ENCODE measurements at regions not wholly inside any gene's neighbourhood (a gene's known extent, or its start where the extent isn't known, plus 50 kb on each side); places are given as distances from the start of the nearest gene placed in this dataset.
"Not testable (repeated sequence)": the region's sequence is repeated elsewhere in the genome, so short reads cannot be mapped to it uniquely, and the experiment has no call there.

GRCh38 chr13:47707414-47707813 lies 293.7 kb downstream of the SUCLA2 start:
- intact Hi-C loops (cut with micrococcal nuclease) = no loop called here
- Histone ChIP-seq H3K9me3 (ENCODE audit: control insufficient read depth in 1 of 2, low read length in 2 of 2) (no peaks in the 10 kb centered on the region), H3K27ac (ENCODE audit: low read depth, low read length) (no peak overlapping the region), H3K36me3 (ENCODE audit: insufficient read depth, low read length) (no peaks in the 10 kb centered on the region), H3K27me3 (ENCODE audit: insufficient read depth, low read length) (no peaks in the 10 kb centered on the region), H3K4me3 (ENCODE audit: low read length in 2 of 2) (no peak overlapping the region), H3K4me1 (ENCODE audit: insufficient read depth, low read length) (no peaks in the 10 kb centered on the region)
- DNase-seq = no peak
- ChIA-PET POLR2A (ENCODE audit: partially characterized antibody) (no interaction called here), CTCF (ENCODE audit: partially characterized antibody) (no interaction called here)
- Mint-ChIP-seq H3K4me3 (no peak overlapping the region), H3K4me1 (no peaks in the 10 kb centered on the region), H3K36me3 (no peaks in the 10 kb centered on the region), H3K27me3 (peaks cover 0 to 4% of the 10 kb centered on the region in 2 donors), H3K9me3 (peaks cover 0 to 10% (median 5%) of the 10 kb centered on the region in 8 donors), H3K27ac (no peak overlapping the region)

GRCh38 chr13:47705185-47705584 lies 295.9 kb downstream of the SUCLA2 start:
- ChIA-PET POLR2A (ENCODE audit: partially characterized antibody) (no interaction called here), CTCF (ENCODE audit: partially characterized antibody) (no interaction called here)
- H3K36me3 Mint-ChIP-seq = no peaks in the 10 kb centered on the region
- Histone ChIP-seq H3K4me1 (ENCODE audit: insufficient read depth, low read length) (no peaks in the 10 kb centered on the region), H3K27me3 (ENCODE audit: insufficient read depth, low read length) (no peaks in the 10 kb centered on the region), H3K9me3 (ENCODE audit: control insufficient read depth in 1 of 2, low read length in 2 of 2) (no peaks in the 10 kb centered on the region), H3K27ac (ENCODE audit: low read depth, low read length) (no peak overlapping the region), H3K36me3 (ENCODE audit: insufficient read depth, low read length) (no peaks in the 10 kb centered on the region), H3K4me3 (ENCODE audit: low read length in 2 of 2) (no peak overlapping the region)
- no peaks in the 10 kb centered on the region for H3K4me1 Mint-ChIP-seq
- no peaks in the 10 kb centered on the region for H3K27me3 Mint-ChIP-seq
- H3K27ac Mint-ChIP-seq = no peak overlapping the region
- H3K4me3 Mint-ChIP-seq = no peak overlapping the region
- peaks cover 0 to 7% (median 0%) of the 10 kb centered on the region in 8 donors for H3K9me3 Mint-ChIP-seq
- no peak for DNase-seq
- intact Hi-C loops (cut with micrococcal nuclease) = no loop called here

GRCh38 chr13:47696674-47697073 lies 304.4 kb downstream of the SUCLA2 start:
- H3K4me3 Mint-ChIP-seq = no peak overlapping the region
- no peaks in the 10 kb centered on the region for H3K36me3 ChIP-seq (ENCODE audit: insufficient read depth, low read length)
- H3K9me3 ChIP-seq (ENCODE audit: control insufficient read depth in 1 of 2, low read length in 2 of 2) = no peaks in the 10 kb centered on the region
- H3K27me3 Mint-ChIP-seq = peaks cover 2 to 3% of the 10 kb centered on the region in 2 donors
- H3K4me1 Mint-ChIP-seq = no peaks in the 10 kb centered on the region
- ChIA-PET CTCF (ENCODE audit: partially characterized antibody) (no interaction called here), POLR2A (ENCODE audit: partially characterized antibody) (no interaction called here)
- H3K27me3 ChIP-seq (ENCODE audit: insufficient read depth, low read length) = no peaks in the 10 kb centered on the region
- no peaks in the 10 kb centered on the region for H3K36me3 Mint-ChIP-seq
- no peak overlapping the region for H3K27ac Mint-ChIP-seq
- no peak for DNase-seq
- H3K4me3 ChIP-seq (ENCODE audit: low read length in 2 of 2) = no peak overlapping the region
- H3K4me1 ChIP-seq (ENCODE audit: insufficient read depth, low read length) = no peaks in the 10 kb centered on the region
- H3K9me3 Mint-ChIP-seq = peaks cover 0 to 12% (median 3%) of the 10 kb centered on the region in 8 donors
- intact Hi-C loops (cut with micrococcal nuclease) = no loop called here
- H3K27ac ChIP-seq (ENCODE audit: low read depth, low read length) = no peak overlapping the region

DNA sequence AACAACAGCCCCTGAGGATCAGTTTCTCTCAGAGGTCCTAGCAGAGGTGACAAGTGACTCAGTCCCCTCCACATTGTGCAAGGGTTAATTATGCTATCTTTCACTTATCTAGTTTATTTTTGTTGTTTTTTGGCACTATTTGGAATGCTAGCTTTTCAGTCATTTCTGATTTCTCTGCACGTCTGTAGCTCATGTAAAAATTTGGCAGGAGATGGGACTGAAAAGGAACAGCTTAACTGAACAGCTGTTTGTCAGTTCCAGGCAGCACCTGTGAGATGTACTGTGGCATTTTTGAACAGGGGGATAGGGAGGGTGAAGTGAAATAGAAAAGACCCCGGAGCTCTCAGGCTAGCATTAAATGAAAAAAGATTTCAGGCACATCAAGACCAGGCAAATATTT lies 313.5 kb downstream of the SUCLA2 start:
- Histone ChIP-seq H3K27me3 (ENCODE audit: insufficient read depth, low read length) (no peaks in the 10 kb centered on the region), H3K36me3 (ENCODE audit: insufficient read depth, low read length) (no peaks in the 10 kb centered on the region), H3K9me3 (ENCODE audit: control insufficient read depth in 1 of 2, low read length in 2 of 2) (no peaks in the 10 kb centered on the region), H3K27ac (ENCODE audit: low read depth, low read length) (no peak overlapping the region), H3K4me3 (ENCODE audit: low read length in 2 of 2) (no peak overlapping the region), H3K4me1 (ENCODE audit: insufficient read depth, low read length) (no peaks in the 10 kb centered on the region)
- ChIA-PET POLR2A (ENCODE audit: partially characterized antibody) (no interaction called here), CTCF (ENCODE audit: partially characterized antibody) (no interaction called here)
- Mint-ChIP-seq H3K4me1 (no peaks in the 10 kb centered on the region), H3K27me3 (no peaks in the 10 kb centered on the region), H3K4me3 (no peak overlapping the region), H3K36me3 (no peaks in the 10 kb centered on the region), H3K9me3 (peaks cover 0 to 7% (median 2%) of the 10 kb centered on the region in 8 donors), H3K27ac (no peak overlapping the region)
- intact Hi-C loops (cut with micrococcal nuclease) = no loop called here
- DNase-seq = no peak

GRCh38 chr13:47685156-47685555 lies 315.9 kb downstream of the SUCLA2 start:
- H3K4me1 ChIP-seq (ENCODE audit: insufficient read depth, low read length); CTCF ChIA-PET (ENCODE audit: partially characterized antibody); H3K36me3 Mint-ChIP-seq; H3K4me1 Mint-ChIP-seq; H3K27ac ChIP-seq (ENCODE audit: low read depth, low read length); H3K4me3 Mint-ChIP-seq; H3K27ac Mint-ChIP-seq; H3K9me3 Mint-ChIP-seq; intact Hi-C loops (cut with micrococcal nuclease); H3K27me3 Mint-ChIP-seq; H3K27me3 ChIP-seq (ENCODE audit: insufficient read depth, low read length); DNase-seq; H3K36me3 ChIP-seq (ENCODE audit: insufficient read depth, low read length); H3K9me3 ChIP-seq (ENCODE audit: control insufficient read depth in 1 of 2, low read length in 2 of 2); POLR2A ChIA-PET (ENCODE audit: partially characterized antibody); H3K4me3 ChIP-seq (ENCODE audit: low read length in 2 of 2): not testable (repeated sequence)

GRCh38 chr13:47680748-47681147 lies 320.3 kb downstream of the SUCLA2 start:
- H3K4me1 ChIP-seq (ENCODE audit: insufficient read depth, low read length) = no peaks in the 10 kb centered on the region
- no peaks in the 10 kb centered on the region for H3K4me1 Mint-ChIP-seq
- H3K4me3 Mint-ChIP-seq = no peak overlapping the region
- CTCF ChIA-PET (ENCODE audit: partially characterized antibody) = no interaction called here
- POLR2A ChIA-PET (ENCODE audit: partially characterized antibody) = no interaction called here
- no peak overlapping the region for H3K27ac ChIP-seq (ENCODE audit: low read depth, low read length)
- peaks cover 0 to 3% of the 10 kb centered on the region in 2 donors for H3K27me3 Mint-ChIP-seq
- no peaks in the 10 kb centered on the region for H3K9me3 ChIP-seq (ENCODE audit: control insufficient read depth in 1 of 2, low read length in 2 of 2)
- peaks cover 0 to 7% (median 2%) of the 10 kb centered on the region in 8 donors for H3K9me3 Mint-ChIP-seq
- no peaks in the 10 kb centered on the region for H3K36me3 Mint-ChIP-seq
- DNase-seq = no peak
- H3K4me3 ChIP-seq (ENCODE audit: low read length in 2 of 2) = no peak overlapping the region
- intact Hi-C loops (cut with micrococcal nuclease) = no loop called here
- no peak overlapping the region for H3K27ac Mint-ChIP-seq
- no peaks in the 10 kb centered on the region for H3K36me3 ChIP-seq (ENCODE audit: insufficient read depth, low read length)
- no peaks in the 10 kb centered on the region for H3K27me3 ChIP-seq (ENCODE audit: insufficient read depth, low read length)

- Histone ChIP-seq H3K9me3 (ENCODE audit: control insufficient read depth in 1 of 2, low read length in 2 of 2) (no peaks in the 10 kb centered on the region), H3K4me1 (ENCODE audit: insufficient read depth, low read length) (no peaks in the 10 kb centered on the region), H3K36me3 (ENCODE audit: insufficient read depth, low read length) (no peaks in the 10 kb centered on the region), H3K27ac (ENCODE audit: low read depth, low read length) (no peak overlapping the region), H3K4me3 (ENCODE audit: low read length in 2 of 2) (no peak overlapping the region), H3K27me3 (ENCODE audit: insufficient read depth, low read length) (no peaks in the 10 kb centered on the region)
- no peaks in the 10 kb centered on the region for H3K4me1 Mint-ChIP-seq
- H3K9me3 Mint-ChIP-seq = peaks cover 0 to 5% (median under 1%) of the 10 kb centered on the region in 8 donors
- H3K27ac Mint-ChIP-seq = no peak overlapping the region
- peaks cover 0 to 3% of the 10 kb centered on the region in 2 donors for H3K27me3 Mint-ChIP-seq
- intact Hi-C loops (cut with micrococcal nuclease) = no loop called here
- no peak for DNase-seq
- CTCF ChIA-PET (ENCODE audit: partially characterized antibody) = no interaction called here
- POLR2A ChIA-PET (ENCODE audit: partially characterized antibody) = no interaction called here
- H3K36me3 Mint-ChIP-seq = no peaks in the 10 kb centered on the region
- H3K4me3 Mint-ChIP-seq = no peak overlapping the region
Observed at GRCh38 chr13:47679401-47679800, 321.7 kb downstream of the SUCLA2 start.

Measured in CD4-positive, alpha-beta memory T cell (primary cell).